ENCODE measurements at regions not wholly inside any gene's neighbourhood (a gene's known extent, or its start where the extent isn't known, plus 50 kb on each side); places are given as distances from the start of the nearest gene placed in this dataset.

- no peak overlapping the region for H3K4me2 ChIP-seq (ENCODE audit: insufficient read depth, insufficient read length, low read length)
- no peak overlapping the region for H2BK20ac ChIP-seq (ENCODE audit: low read depth, low read length, poor library complexity, severe bottlenecking)
- H3K27ac ChIP-seq (ENCODE audit: insufficient read length, low read depth, low read length) = no peak overlapping the region
- H3K18ac ChIP-seq (ENCODE audit: insufficient read length, low read depth, low read length) = no peak overlapping the region
- H3K14ac ChIP-seq (ENCODE audit: insufficient read depth, low read length) = no peak overlapping the region
- no peak overlapping the region for H2BK5ac ChIP-seq (ENCODE audit: insufficient read length, low read length)
- DNase-seq = no peak
- no peak overlapping the region for H4K91ac ChIP-seq (ENCODE audit: insufficient read length, low read depth, low read length)
- no peaks in the 10 kb centered on the region for H3K27me3 ChIP-seq (ENCODE audit: insufficient read depth, low read length)
- no peak overlapping the region for H4K8ac ChIP-seq (replicated peaks; ENCODE audit: insufficient read length, low read depth, low read length)
- no peak overlapping the region for H3K56ac ChIP-seq (ENCODE audit: insufficient read length, low read depth, low read length)
- H3K27me3 Mint-ChIP-seq (ENCODE audit: low read depth) = no peaks in the 10 kb centered on the region; the same call in 1 of the 2 replicates
- no peak overlapping the region for H4K5ac ChIP-seq (ENCODE audit: insufficient read length, low read depth, low read length)
- H3K23me2 ChIP-seq (ENCODE audit: insufficient read length, low read depth, low read length, poor library complexity, severe bottlenecking) = no peaks in the 10 kb centered on the region
- no peak overlapping the region for H3T11ph ChIP-seq (ENCODE audit: low read length)
- no peak overlapping the region for H3K27ac Mint-ChIP-seq
- H3K4ac ChIP-seq (ENCODE audit: low read depth, low read length) = no peak overlapping the region
- H3K4me1 Mint-ChIP-seq = no peaks in the 10 kb centered on the region
- no peak overlapping the region for H3K4me3 Mint-ChIP-seq
- H3K9me3 Mint-ChIP-seq = no peaks in the 10 kb centered on the region; a peak in 1 of 5 replicates
- no peak overlapping the region for H3K23ac ChIP-seq (ENCODE audit: insufficient read length, low read depth, low read length)
- H2AK5ac ChIP-seq (ENCODE audit: insufficient read length, low read length) = no peak overlapping the region
- H2BK120ac ChIP-seq (ENCODE audit: low read depth, low read length, poor library complexity, severe bottlenecking) = no peak overlapping the region
- no peaks in the 10 kb centered on the region for H3K4me1 ChIP-seq (ENCODE audit: insufficient read depth, low read length)
- 0 out of 7 replicates have a peak, but pooled peaks cover 0 to 4% (median 0%) of the 10 kb centered on the region in 3 experiments for H3K36me3 Mint-ChIP-seq (ENCODE audit: insufficient read depth in 1 of 3, low read depth in 3 of 3)
- no peaks in the 10 kb centered on the region for H4K20me1 ChIP-seq (ENCODE audit: control insufficient read depth, insufficient read depth, insufficient read length)
- no CpG with 5 or more reads among the region's 1 CpG for WGBS (ENCODE audit: extremely low coverage, insufficient read length, low lambda C conversion rate)
- no peaks in the 10 kb centered on the region for H3K9me3 ChIP-seq (ENCODE audit: control insufficient read depth, low read depth, low read length)
- H3K79me1 ChIP-seq (ENCODE audit: insufficient read depth, low read depth, low read length, poor library complexity, severe bottlenecking) = no peaks in the 10 kb centered on the region
- H3K9ac ChIP-seq (ENCODE audit: extremely low read depth, insufficient read length, low read length) = no peak overlapping the region
- TF ChIP-seq CTCF (conservative IDR thresholded peaks at IDR 0.05) = no peak
- H2BK12ac ChIP-seq (ENCODE audit: insufficient read length, low read depth, low read length) = no peak overlapping the region
- no peaks in the 10 kb centered on the region for H3K79me2 ChIP-seq (ENCODE audit: insufficient read depth, low read length)
- H2AFZ ChIP-seq (ENCODE audit: low read length) = no peak overlapping the region
- no peak overlapping the region for H2BK15ac ChIP-seq (ENCODE audit: low read depth, low read length)
These were observed 260.1 kb upstream of the NFIA start for GRCh38 chr1:60822252-60822651.
